ENCODE measurements at regions not wholly inside any gene's neighbourhood (a gene's known extent, or its start where the extent isn't known, plus 50 kb on each side); places are given as distances from the start of the nearest gene placed in this dataset.

DNA sequence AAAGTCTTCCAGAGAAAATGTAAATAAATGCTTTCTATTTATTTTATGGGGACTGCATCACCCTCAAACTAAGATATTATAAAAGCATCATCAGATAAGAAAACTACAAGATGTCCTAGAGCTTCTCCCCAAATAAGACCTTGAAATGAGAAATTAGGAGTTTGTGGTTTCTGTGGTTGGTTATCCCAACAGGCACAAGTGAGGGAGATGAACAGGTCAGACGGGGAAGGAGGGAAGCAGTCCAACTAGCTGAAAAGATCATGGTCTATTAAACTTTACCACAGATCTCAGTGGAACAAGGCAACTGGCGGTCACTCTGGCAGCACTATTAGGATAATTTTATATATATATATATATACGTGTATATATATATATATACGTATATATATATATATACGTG, 319.3 kb upstream of the GRID2 start:
- Histone ChIP-seq H3K9ac (ENCODE audit: insufficient read depth in 1 of 2, low read length in 2 of 2) (no peak overlapping the region), H3K4me1 (ENCODE audit: control insufficient read depth in 5 of 5, insufficient read depth in 5 of 5, low read length in 5 of 5) (no peaks in the 10 kb centered on the region), H3K4me3 (no peak overlapping the region), H3K27ac (ENCODE audit: low read depth in 1 of 2, low read length in 1 of 2) (no peak overlapping the region), H3K27me3 (ENCODE audit: control insufficient read depth in 3 of 3, insufficient read depth in 3 of 3, low read length in 2 of 3) (no peaks in the 10 kb centered on the region), H3K36me3 (ENCODE audit: control insufficient read depth in 4 of 4, insufficient read depth in 4 of 4, low read length in 4 of 4) (no peaks in the 10 kb centered on the region), H3K9me3 (ENCODE audit: control insufficient read depth in 4 of 4, insufficient read depth in 3 of 4, low read length in 3 of 4) (no peaks in the 10 kb centered on the region)
- no peak for DNase-seq
- ATAC-seq (ENCODE audit: insufficient read depth, low FRiP score) = no peak
- WGBS, 2 donors = 86 to 89% methylated on average over 5 of the region's 5 CpGs
- no peak for TF ChIP-seq CTCF (IDR thresholded peaks at IDR 0.05; ENCODE audit: control extremely low read depth, extremely low read depth)

DNA sequence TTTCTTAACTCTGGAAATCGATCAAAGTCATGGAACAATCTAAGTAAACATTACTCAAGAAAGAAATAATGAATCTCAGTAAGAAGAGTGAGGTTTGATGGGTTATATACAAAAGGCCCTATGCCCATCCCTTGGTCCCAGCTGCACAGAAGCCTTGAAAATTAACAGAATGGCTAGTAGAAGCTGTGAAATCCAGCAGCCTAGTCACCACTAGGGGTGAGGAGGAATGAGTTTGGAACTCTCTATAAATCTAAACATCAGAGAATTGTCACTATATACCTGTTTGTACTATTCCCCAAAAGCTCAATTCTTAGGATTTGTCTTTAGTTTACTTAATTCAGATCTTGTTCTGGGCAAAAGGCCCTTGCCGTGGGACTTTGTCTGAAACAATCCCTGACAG, 313.9 kb upstream of the GRID2 start:
- Histone ChIP-seq H3K4me3 (no peak overlapping the region), H3K9ac (ENCODE audit: insufficient read depth in 1 of 2, low read length in 2 of 2) (no peak overlapping the region), H3K4me1 (ENCODE audit: control insufficient read depth in 5 of 5, insufficient read depth in 5 of 5, low read length in 5 of 5) (no peaks in the 10 kb centered on the region), H3K27me3 (ENCODE audit: control insufficient read depth in 3 of 3, insufficient read depth in 3 of 3, low read length in 2 of 3) (no peaks in the 10 kb centered on the region), H3K36me3 (ENCODE audit: control insufficient read depth in 4 of 4, insufficient read depth in 4 of 4, low read length in 4 of 4) (no peaks in the 10 kb centered on the region), H3K9me3 (ENCODE audit: control insufficient read depth in 4 of 4, insufficient read depth in 3 of 4, low read length in 3 of 4) (no peaks in the 10 kb centered on the region), H3K27ac (ENCODE audit: low read depth in 1 of 2, low read length in 1 of 2) (no peak overlapping the region)
- WGBS, 2 donors = 40 to 60% methylated on average over 2 of the region's 2 CpGs
- TF ChIP-seq CTCF (IDR thresholded peaks at IDR 0.05; ENCODE audit: control extremely low read depth, extremely low read depth) = no peak
- DNase-seq (no peak), ATAC-seq (ENCODE audit: insufficient read depth, low FRiP score) (no peak)

- DNase-seq (no peak), ATAC-seq (ENCODE audit: insufficient read depth, low FRiP score) (no peak)
- TF ChIP-seq CTCF (IDR thresholded peaks at IDR 0.05; ENCODE audit: control extremely low read depth, extremely low read depth) = no peak
- Histone ChIP-seq H3K4me1 (ENCODE audit: control insufficient read depth in 5 of 5, insufficient read depth in 5 of 5, low read length in 5 of 5) (no peaks in the 10 kb centered on the region), H3K9me3 (ENCODE audit: control insufficient read depth in 4 of 4, insufficient read depth in 3 of 4, low read length in 3 of 4) (no peaks in the 10 kb centered on the region), H3K27me3 (ENCODE audit: control insufficient read depth in 3 of 3, insufficient read depth in 3 of 3, low read length in 2 of 3) (no peaks in the 10 kb centered on the region), H3K36me3 (ENCODE audit: control insufficient read depth in 4 of 4, insufficient read depth in 4 of 4, low read length in 4 of 4) (no peaks in the 10 kb centered on the region), H3K27ac (ENCODE audit: low read depth in 1 of 2, low read length in 1 of 2) (no peak overlapping the region), H3K9ac (ENCODE audit: insufficient read depth in 1 of 2, low read length in 2 of 2) (no peak overlapping the region), H3K4me3 (no peak overlapping the region)
- WGBS, 2 donors = 54 to 65% methylated on average over 2 of the region's 2 CpGs
These were observed 313.0 kb upstream of the GRID2 start for GRCh38 chr4:91990726-91991125.

DNA sequence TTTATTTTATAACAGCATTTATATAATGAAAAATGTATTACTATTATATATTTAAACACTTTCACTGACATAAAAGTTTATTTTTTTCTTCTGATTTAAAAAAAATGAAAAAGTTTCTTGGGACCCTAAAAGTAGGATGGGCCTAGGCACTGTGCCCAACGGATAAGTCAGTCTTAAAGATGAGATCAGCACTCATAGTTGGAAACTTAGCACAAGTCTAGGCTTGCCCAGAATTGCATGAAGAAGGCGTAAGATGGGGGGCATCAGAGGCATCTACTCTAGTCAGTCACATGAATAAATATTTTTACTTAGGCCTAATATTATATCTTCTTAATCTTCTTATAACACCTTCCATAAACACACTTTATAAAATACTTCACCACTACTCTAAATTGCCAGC, 306.7 kb upstream of the GRID2 start:
- ATAC-seq (ENCODE audit: insufficient read depth, low FRiP score) = no peak
- Histone ChIP-seq H3K27me3 (ENCODE audit: control insufficient read depth in 3 of 3, insufficient read depth in 3 of 3, low read length in 2 of 3) (no peaks in the 10 kb centered on the region), H3K27ac (ENCODE audit: low read depth in 1 of 2, low read length in 1 of 2) (no peak overlapping the region), H3K4me3 (no peak overlapping the region), H3K9ac (ENCODE audit: insufficient read depth in 1 of 2, low read length in 2 of 2) (no peak overlapping the region), H3K36me3 (ENCODE audit: control insufficient read depth in 4 of 4, insufficient read depth in 4 of 4, low read length in 4 of 4) (no peaks in the 10 kb centered on the region), H3K4me1 (ENCODE audit: control insufficient read depth in 5 of 5, insufficient read depth in 5 of 5, low read length in 5 of 5) (no peaks in the 10 kb centered on the region), H3K9me3 (ENCODE audit: control insufficient read depth in 4 of 4, insufficient read depth in 3 of 4, low read length in 3 of 4) (no peaks in the 10 kb centered on the region)
- DNase-seq = no peak
- 81 to 85% methylated on average over 2 of the region's 2 CpGs for WGBS, 2 donors
- no peak for TF ChIP-seq CTCF (IDR thresholded peaks at IDR 0.05; ENCODE audit: control extremely low read depth, extremely low read depth)
